ENCODE measurements at regions not wholly inside any gene's neighbourhood (a gene's known extent, or its start where the extent isn't known, plus 50 kb on each side); places are given as distances from the start of the nearest gene placed in this dataset.

- no peak overlapping the region for H2BK20ac ChIP-seq (ENCODE audit: low read length)
- H2BK12ac ChIP-seq (ENCODE audit: low read depth, low read length), result no peak overlapping the region
- H4K20me1 ChIP-seq (replicated peaks in 1 of 2; ENCODE audit: control insufficient read depth in 1 of 2, insufficient read depth in 2 of 2, low read length in 2 of 2), result no peaks in the 10 kb centered on the region
- H3K4ac ChIP-seq (replicated peaks; ENCODE audit: insufficient read length, low read depth, low read length), result no peak overlapping the region
- no peak overlapping the region for H2BK120ac ChIP-seq (replicated peaks; ENCODE audit: low read depth, low read length)
- H3K4me1 ChIP-seq (replicated peaks in 1 of 4; ENCODE audit: control insufficient read depth in 3 of 4, insufficient read depth in 4 of 4, low read length in 3 of 4), result peaks cover 0 to 6% (median 1%) of the 10 kb centered on the region in 4 experiments; a peak in 4 of 7 replicates
- no peak overlapping the region for H3K14ac ChIP-seq (ENCODE audit: insufficient read length)
- H2BK15ac ChIP-seq (ENCODE audit: low read length), result no peak overlapping the region
- no peak overlapping the region for H3K18ac ChIP-seq (ENCODE audit: extremely low read depth, low read length)
- H3K4me3 ChIP-seq (ENCODE audit: extremely low read depth in 1 of 4, insufficient read depth in 2 of 4, low read depth in 3 of 4, low read length in 4 of 4), result no peak overlapping the region
- no peak for TF ChIP-seq ZNF274 (IDR thresholded peaks at IDR 0.05; ENCODE audit: borderline replicate concordance, extremely low read depth, low read length)
- TF ChIP-seq BACH1 (IDR thresholded peaks at IDR 0.05; ENCODE audit: low read length), result no peak
- no peak for TF ChIP-seq SAP30 (IDR thresholded peaks at IDR 0.05; ENCODE audit: insufficient read depth, insufficient replicate concordance, low read length)
- TF ChIP-seq, protein P1, sequence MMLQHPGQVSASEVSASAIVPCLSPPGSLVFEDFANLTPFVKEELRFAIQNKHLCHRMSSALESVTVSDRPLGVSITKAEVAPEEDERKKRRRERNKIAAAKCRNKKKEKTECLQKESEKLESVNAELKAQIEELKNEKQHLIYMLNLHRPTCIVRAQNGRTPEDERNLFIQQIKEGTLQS (IDR thresholded peaks at IDR 0.05; ENCODE audit: insufficient read depth, low read depth, low read length), result no peak
- no peak for TF ChIP-seq SP1 (IDR thresholded peaks at IDR 0.05; ENCODE audit: low read depth, low read length)
- no peak for TF ChIP-seq CREB1 (IDR thresholded peaks at IDR 0.05)
- no peak overlapping the region for H2AFZ ChIP-seq (ENCODE audit: low read length)
- no peaks in the 10 kb centered on the region for H3K23me2 ChIP-seq (ENCODE audit: low read depth, low read length)
- WGBS, 2 experiments (ENCODE audit: extremely low coverage in 1 of 2, insufficient coverage in 1 of 2, insufficient read length in 1 of 2, insufficient replicate concordance in 2 of 2, low coverage in 1 of 2, low lambda C conversion rate in 2 of 2, missing lambda C conversion rate in 1 of 2), result 86% methylated on average over 8 of the region's 8 CpGs; no CpG with 5 or more reads in 1 of the 2 experiments
- no peak for DNase-seq (ENCODE audit: low read depth in 1 of 2, low spot score in 2 of 2)
- no peaks in the 10 kb centered on the region for H3K79me2 ChIP-seq (ENCODE audit: control insufficient read depth in 1 of 2, insufficient read depth in 2 of 2, low read length in 2 of 2)
- H3K23ac ChIP-seq (ENCODE audit: insufficient read length), result no peak overlapping the region
- H2AK5ac ChIP-seq (ENCODE audit: low read depth, low read length), result no peak overlapping the region
- FAIRE-seq, result no peak
- no peak overlapping the region for H2BK5ac ChIP-seq (ENCODE audit: low read depth, low read length)
- no peaks in the 10 kb centered on the region for H3K9me3 ChIP-seq (ENCODE audit: insufficient read depth in 2 of 2, low read depth in 1 of 2, low read length in 1 of 2)
- H3K79me1 ChIP-seq (ENCODE audit: low read depth, low read length), result no peaks in the 10 kb centered on the region
- no peaks in the 10 kb centered on the region for H3K36me3 ChIP-seq (ENCODE audit: control insufficient read depth in 2 of 4, insufficient read depth in 4 of 4, low read length in 3 of 4)
- no peak overlapping the region for H3K27ac ChIP-seq (ENCODE audit: low read depth, low read length)
- ChIA-PET CTCF (ENCODE audit: partially characterized antibody) (interaction anchor here (1.0 to 1.3 kb wide), 2 partner anchors 19 to 258 kb away, joined by 4 read pairs; no protein-coding TSS in a partner anchor), POLR2A (ENCODE audit: partially characterized antibody) (no interaction called here)
- H3K56ac ChIP-seq (replicated peaks; ENCODE audit: insufficient read length, low read depth, low read length), result no peak overlapping the region
- no peak overlapping the region for H4K91ac ChIP-seq (replicated peaks; ENCODE audit: insufficient read length, low read length)
- H4K5ac ChIP-seq (ENCODE audit: insufficient read length, low read depth, low read length), result no peak overlapping the region
- H4K8ac ChIP-seq (ENCODE audit: extremely low read depth, insufficient read depth, low read length), result no peak overlapping the region
- H3K4me2 ChIP-seq (ENCODE audit: insufficient read depth in 1 of 2, low read depth in 2 of 2, low read length in 2 of 2), result no peak overlapping the region
- H3K27me3 ChIP-seq (replicated peaks in 1 of 4; ENCODE audit: control insufficient read depth in 3 of 4, extremely low read depth in 1 of 4, insufficient read depth in 3 of 4, low read length in 3 of 4), result no peaks in the 10 kb centered on the region
- H3K9ac ChIP-seq (replicated peaks in 1 of 4; ENCODE audit: extremely low read depth in 1 of 4, low read depth in 3 of 4, low read length in 3 of 4), result no peak overlapping the region
Observed at GRCh38 chr7:27453702-27454405, 208.8 kb downstream of the HIBADH start.
